Right lobe of liver (tissue), 4 donors: ENCODE measurements at regions not wholly inside any gene's neighbourhood (a gene's known extent, or its start where the extent isn't known, plus 50 kb on each side); places are given as distances from the start of the nearest gene placed in this dataset.

ENCODE experiments used
- POLR2A ChIP-seq: fragments of 450-650 bp; IDR thresholded peaks from one replicate; pipeline ENCODE4 v1.6.1; 2017; ENCODE audit warnings: antibody characterized with exemption, mild to moderate bottlenecking
- TF ChIP-seq, protein P1 (sequence below), 4 donors: fragments of 200-600 bp in 3 of 4; fragments of 450-650 bp in 1 of 4; IDR thresholded peaks; one replicate each; pipeline versions ENCODE4 v1.5.1 to v1.8.0; 2016 to 2022; ENCODE audit warnings: antibody characterized with exemption in 4 of 4, mild to moderate bottlenecking in 2 of 4
- donor health status: DM: no; HTN: no; CAD: no.
- donor health status: DM: no; HTN: no; CAD: no.
- donor health status: DM: no; HTN: yes; CAD: no.

DNA sequence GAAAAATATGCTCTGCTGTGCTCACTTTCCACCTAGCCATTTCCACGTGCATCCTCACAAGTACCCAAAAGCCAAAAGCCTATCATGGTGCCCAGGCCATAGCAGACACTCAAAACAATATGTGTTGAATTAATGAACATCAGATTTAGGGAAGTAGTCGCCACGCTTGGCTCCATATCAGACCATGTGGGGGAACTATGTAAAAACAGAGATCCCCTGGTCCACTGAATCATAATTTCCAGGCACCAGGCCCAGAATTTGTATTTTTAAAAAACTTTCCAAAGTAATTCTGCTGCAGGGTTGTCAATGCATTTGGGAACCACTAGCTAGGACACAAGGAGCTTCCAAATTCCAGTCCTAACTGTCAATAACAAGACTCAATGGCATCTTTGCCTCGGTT is 77.3 kb downstream of the CNTN3 start:
- TF ChIP-seq, protein P1, sequence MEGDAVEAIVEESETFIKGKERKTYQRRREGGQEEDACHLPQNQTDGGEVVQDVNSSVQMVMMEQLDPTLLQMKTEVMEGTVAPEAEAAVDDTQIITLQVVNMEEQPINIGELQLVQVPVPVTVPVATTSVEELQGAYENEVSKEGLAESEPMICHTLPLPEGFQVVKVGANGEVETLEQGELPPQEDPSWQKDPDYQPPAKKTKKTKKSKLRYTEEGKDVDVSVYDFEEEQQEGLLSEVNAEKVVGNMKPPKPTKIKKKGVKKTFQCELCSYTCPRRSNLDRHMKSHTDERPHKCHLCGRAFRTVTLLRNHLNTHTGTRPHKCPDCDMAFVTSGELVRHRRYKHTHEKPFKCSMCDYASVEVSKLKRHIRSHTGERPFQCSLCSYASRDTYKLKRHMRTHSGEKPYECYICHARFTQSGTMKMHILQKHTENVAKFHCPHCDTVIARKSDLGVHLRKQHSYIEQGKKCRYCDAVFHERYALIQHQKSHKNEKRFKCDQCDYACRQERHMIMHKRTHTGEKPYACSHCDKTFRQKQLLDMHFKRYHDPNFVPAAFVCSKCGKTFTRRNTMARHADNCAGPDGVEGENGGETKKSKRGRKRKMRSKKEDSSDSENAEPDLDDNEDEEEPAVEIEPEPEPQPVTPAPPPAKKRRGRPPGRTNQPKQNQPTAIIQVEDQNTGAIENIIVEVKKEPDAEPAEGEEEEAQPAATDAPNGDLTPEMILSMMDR (IDR thresholded peaks at IDR 0.05): no peak
- no peak for TF ChIP-seq POLR2A
